ENCODE measurements at regions not wholly inside any gene's neighbourhood (a gene's known extent, or its start where the extent isn't known, plus 50 kb on each side); places are given as distances from the start of the nearest gene placed in this dataset.

DNA sequence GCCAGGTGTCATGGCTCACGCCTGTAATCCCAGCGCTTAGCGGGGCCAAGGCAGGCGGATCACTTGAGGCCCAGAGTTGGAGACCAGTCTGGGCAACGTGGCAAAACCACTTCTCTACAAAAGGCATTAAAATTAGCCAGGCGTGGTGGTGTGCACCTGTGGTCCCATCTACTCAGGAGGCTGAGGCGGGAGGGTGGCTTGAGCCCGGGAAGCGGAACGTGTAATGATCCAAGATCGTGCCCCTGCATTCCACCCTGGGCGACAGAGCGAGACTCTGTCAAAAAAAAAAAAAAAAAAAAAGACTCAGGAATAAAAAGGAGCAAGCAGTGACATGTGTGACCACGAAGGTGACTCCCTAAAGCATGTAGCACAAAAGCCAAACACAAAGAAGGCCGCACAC is 50.1 kb upstream of the SALL3 start:
- no peak for DNase-seq (ENCODE audit: low read depth)
